SK-N-SH treated with all-trans-retinoic acid at 6 μM for 48 hours (cell line): ENCODE measurements at regions not wholly inside any gene's neighbourhood (a gene's known extent, or its start where the extent isn't known, plus 50 kb on each side); places are given as distances from the start of the nearest gene placed in this dataset.

Source experiments
- ARNTL ChIP-seq: fragments of 450-650 bp; formaldehyde crosslinking; IDR thresholded peaks from 2 replicates; pipeline ENCODE4 v1.5.0; 2020; ENCODE audit warnings: low read depth, mild to moderate bottlenecking, moderate library complexity, borderline replicate concordance
- BACH2 ChIP-seq: fragments of 250-450 bp; sonication (Bioruptor Pico); IDR thresholded peaks from 2 replicates; pipeline ENCODE4 v1.9.0; 2021; ENCODE audit warnings: mild to moderate bottlenecking, borderline replicate concordance
- GLIS3 ChIP-seq: fragments of 250-450 bp; sonication (Bioruptor Pico); IDR thresholded peaks from 2 replicates; pipeline ENCODE4 v1.5.0; 2020; ENCODE audit warnings: mild to moderate bottlenecking, moderate library complexity
- OSR1 ChIP-seq: fragments of 250-450 bp; sonication (Bioruptor Pico); IDR thresholded peaks from 2 replicates; pipeline ENCODE4 v1.8.0; 2022; ENCODE audit warnings: moderate library complexity, mild to moderate bottlenecking, inconsistent platforms
- PATZ1 ChIP-seq: fragments of 250-450 bp; sonication (Bioruptor Pico); IDR thresholded peaks from 2 replicates; pipeline ENCODE4 v1.8.0; 2020; ENCODE audit warnings: mild to moderate bottlenecking, moderate library complexity, borderline replicate concordance
- POU6F1 ChIP-seq: fragments of 250-450 bp; sonication (Bioruptor Pico); IDR thresholded peaks from 2 replicates; pipeline ENCODE4 v1.8.0; 2021; ENCODE audit warnings: low read depth, mild to moderate bottlenecking, moderate library complexity, borderline replicate concordance
- RARB ChIP-seq: fragments of 250-450 bp; sonication (Bioruptor Pico); IDR thresholded peaks from 2 replicates; pipeline ENCODE4 v1.8.0; 2021; ENCODE audit warnings: mild to moderate bottlenecking, moderate library complexity
- TSHZ2 ChIP-seq: fragments of 250-450 bp; sonication (Bioruptor Pico); IDR thresholded peaks from 2 replicates; pipeline ENCODE4 v1.5.0; 2020; ENCODE audit warnings: mild to moderate bottlenecking, moderate library complexity
- ZFP30 ChIP-seq: fragments of 450-650 bp; formaldehyde crosslinking; IDR thresholded peaks from 2 replicates; pipeline ENCODE4 v1.5.0; 2022; ENCODE audit warnings: mild to moderate bottlenecking, moderate library complexity
- ZNF565 ChIP-seq: fragments of 450-650 bp; formaldehyde crosslinking; conservative IDR thresholded peaks from 2 replicates; pipeline ENCODE4 v1.5.0; 2020; ENCODE audit warnings: low read depth, mild to moderate bottlenecking, moderate library complexity

- no peak for TF ChIP-seq OSR1 (CRISPR knock-in tag)
- TF ChIP-seq ZFP30 = no peak
- no peak for TF ChIP-seq PATZ1
- no peak for TF ChIP-seq TSHZ2
- no peak for TF ChIP-seq ARNTL
- TF ChIP-seq POU6F1 (CRISPR knock-in tag) = no peak
- no peak for TF ChIP-seq GLIS3 (CRISPR knock-in tag)
- no peak for TF ChIP-seq ZNF565 (CRISPR knock-in tag)
- no peak for TF ChIP-seq BACH2 (CRISPR knock-in tag)
- no peak for TF ChIP-seq RARB (CRISPR knock-in tag)
Measured at GRCh38 chr6:113392551-113393055, 464.5 kb upstream of the MARCKS start.
